WTC11 (cell line): ENCODE measurements at regions not wholly inside any gene's neighbourhood (a gene's known extent, or its start where the extent isn't known, plus 50 kb on each side); places are given as distances from the start of the nearest gene placed in this dataset.

Source experiments
- ATAC-seq: fragments of 200-7000 bp; cut with Tn5 transposase; 2 replicates; pipeline ENCODE4 v1.10.0; 2021; ENCODE audit warnings: mild to moderate bottlenecking, moderate library complexity
- CTCF ChIA-PET: fragments of 300-600 bp; sonication (Branson Sonifier 250); formaldehyde crosslinking; loops from one replicate; lab custom pipeline; 2021; ENCODE audit warnings: antibody characterized with exemption; lab: Charles Lee
- POLR2A ChIA-PET: fragments of 350-600 bp; sonication (Branson Sonifier 250); formaldehyde crosslinking; loops from one replicate; lab custom pipeline; 2021; ENCODE audit warnings: antibody characterized with exemption; lab: Charles Lee
- DNase-seq: peaks from one replicate; pipeline ENCODE4 v3.0.0; 2021; ENCODE audit warnings: low spot score
- H3K27ac Mint-ChIP-seq: 2 replicates; pipeline ENCODE4 v1.8.0; 2021; ENCODE audit warnings: mixed read lengths
- H3K27me3 Mint-ChIP-seq: 2 replicates; pipeline ENCODE4 v1.8.0; 2021; ENCODE audit warnings: low read depth, mild to moderate bottlenecking, moderate library complexity, mixed read lengths
- H3K36me3 Mint-ChIP-seq: 2 replicates; pipeline ENCODE4 v1.8.0; 2021; ENCODE audit warnings: mixed read lengths
- H3K4me1 Mint-ChIP-seq: 2 replicates; pipeline ENCODE4 v1.8.0; 2022; ENCODE audit warnings: mixed read lengths
- H3K4me3 Mint-ChIP-seq: 2 replicates; pipeline ENCODE4 v1.8.0; 2021; ENCODE audit warnings: mild to moderate bottlenecking, moderate library complexity, mixed read lengths
- H3K9me3 Mint-ChIP-seq: 2 replicates; pipeline ENCODE4 v1.8.0; 2021; ENCODE audit warnings: mixed read lengths
- AR ChIP-seq: fragments of 250-450 bp; sonication (Bioruptor Pico); IDR thresholded peaks from 2 replicates; pipeline ENCODE4 v1.9.0; 2021; ENCODE audit warnings: mild to moderate bottlenecking
- ATF1 ChIP-seq: sonication (generic); formaldehyde crosslinking; IDR thresholded peaks from 2 replicates; pipeline ENCODE4 v1.8.1; 2023; ENCODE audit warnings: mild to moderate bottlenecking, moderate library complexity, missing genetic modification reagents
- E2F5 ChIP-seq: sonication (generic); formaldehyde crosslinking; IDR thresholded peaks from 2 replicates; pipeline ENCODE4 v1.8.1; 2022; ENCODE audit warnings: mild to moderate bottlenecking, moderate library complexity, missing genetic modification reagents
- ERG ChIP-seq: fragments of 250-450 bp; sonication (Bioruptor Pico); IDR thresholded peaks from 2 replicates; pipeline ENCODE4 v1.8.0; 2021; ENCODE audit warnings: mild to moderate bottlenecking
- ETV6 ChIP-seq: sonication (generic); formaldehyde crosslinking; IDR thresholded peaks from 2 replicates; pipeline ENCODE4 v1.8.1; 2022; ENCODE audit warnings: mild to moderate bottlenecking, missing genetic modification reagents
- FOXP1 ChIP-seq: sonication (generic); formaldehyde crosslinking; IDR thresholded peaks from 2 replicates; pipeline ENCODE4 v1.8.0; 2022; ENCODE audit warnings: missing genetic modification reagents, mild to moderate bottlenecking, moderate library complexity, borderline replicate concordance
- GRHL2 ChIP-seq: fragments of 250-450 bp; sonication (Bioruptor Pico); IDR thresholded peaks from 2 replicates; pipeline ENCODE4 v1.8.0; 2022; ENCODE audit warnings: mild to moderate bottlenecking, moderate library complexity; ENCODE audit not compliant: insufficient replicate concordance, severe bottlenecking
- GTF2I ChIP-seq: fragments of 250-450 bp; sonication (Bioruptor Pico); conservative IDR thresholded peaks from 2 replicates; pipeline ENCODE4 v1.4.0; 2021; ENCODE audit warnings: mild to moderate bottlenecking
- HMGA2 ChIP-seq: fragments of 250-450 bp; sonication (Bioruptor Pico); IDR thresholded peaks from 2 replicates; pipeline ENCODE4 v1.4.0; 2021; ENCODE audit warnings: mild to moderate bottlenecking, moderate library complexity
- IRF2 ChIP-seq: sonication (generic); formaldehyde crosslinking; IDR thresholded peaks from 2 replicates; pipeline ENCODE4 v1.8.0; 2022; ENCODE audit warnings: low read depth, missing genetic modification reagents, borderline replicate concordance
- NR3C1 ChIP-seq: sonication (generic); formaldehyde crosslinking; conservative IDR thresholded peaks from 2 replicates; pipeline ENCODE4 v1.8.1; 2023; ENCODE audit warnings: low read depth, mild to moderate bottlenecking, missing genetic modification reagents
- OVOL2 ChIP-seq: fragments of 250-450 bp; sonication (Bioruptor Pico); IDR thresholded peaks from 2 replicates; pipeline ENCODE4 v1.9.0; 2021; ENCODE audit warnings: mild to moderate bottlenecking, borderline replicate concordance
- PRDM15 ChIP-seq: sonication (generic); formaldehyde crosslinking; IDR thresholded peaks from 2 replicates; pipeline ENCODE4 v1.8.0; 2022; ENCODE audit warnings: missing genetic modification reagents
- PRRX2 ChIP-seq: fragments of 250-450 bp; sonication (Bioruptor Pico); IDR thresholded peaks from 2 replicates; pipeline ENCODE4 v1.8.0; 2021; ENCODE audit warnings: mild to moderate bottlenecking
- SP1 ChIP-seq: sonication (generic); formaldehyde crosslinking; conservative IDR thresholded peaks from 2 replicates; pipeline ENCODE4 v1.8.1; 2022; ENCODE audit warnings: missing genetic modification reagents
- TP53 ChIP-seq: sonication (generic); formaldehyde crosslinking; IDR thresholded peaks from 2 replicates; pipeline ENCODE4 v1.8.1; 2023; ENCODE audit warnings: mild to moderate bottlenecking, missing genetic modification reagents
- USF2 ChIP-seq: sonication (generic); formaldehyde crosslinking; IDR thresholded peaks from 2 replicates; pipeline ENCODE4 v1.8.1; 2023; ENCODE audit warnings: mild to moderate bottlenecking, missing genetic modification reagents, moderate library complexity
- ZNF219 ChIP-seq: sonication (generic); formaldehyde crosslinking; IDR thresholded peaks from 2 replicates; pipeline ENCODE4 v1.8.0; 2023; ENCODE audit warnings: missing genetic modification reagents, mild to moderate bottlenecking, borderline replicate concordance
- ZNF396 ChIP-seq: fragments of 250-450 bp; sonication (Bioruptor Pico); IDR thresholded peaks from 2 replicates; pipeline ENCODE4 v1.8.0; 2021; ENCODE audit warnings: mild to moderate bottlenecking, moderate library complexity, borderline replicate concordance
- ZNF416 ChIP-seq: fragments of 250-450 bp; sonication (Bioruptor Pico); IDR thresholded peaks from 2 replicates; pipeline ENCODE4 v1.9.0; 2021; ENCODE audit warnings: mild to moderate bottlenecking, inconsistent platforms
- ZNF671 ChIP-seq: fragments of 250-450 bp; sonication (Bioruptor Pico); IDR thresholded peaks from 2 replicates; pipeline ENCODE4 v1.8.0; 2021; ENCODE audit warnings: mild to moderate bottlenecking
- TF ChIP-seq, protein P1 (sequence below): sonication (generic); formaldehyde crosslinking; IDR thresholded peaks from 2 replicates; pipeline ENCODE4 v1.8.0; 2023; ENCODE audit warnings: missing genetic modification reagents
- TF ChIP-seq, protein P2 (sequence below): sonication (generic); formaldehyde crosslinking; conservative IDR thresholded peaks from 2 replicates; pipeline ENCODE4 v1.8.1; 2022; ENCODE audit warnings: mild to moderate bottlenecking, missing genetic modification reagents
- TF ChIP-seq, protein P3 (sequence below): fragments of 200-600 bp; IDR thresholded peaks from 2 replicates; pipeline ENCODE4 v1.8.0; 2022; ENCODE audit warnings: antibody characterized with exemption

GRCh38 chr2:224241812-224242211 lies 160.1 kb downstream of the FAM124B start:
- H3K9me3 Mint-ChIP-seq: no peaks in the 10 kb centered on the region
- DNase-seq: no peak
- no peak for TF ChIP-seq TP53 (CRISPR knock-in tag)
- TF ChIP-seq ETV6: no peak
- no peak for TF ChIP-seq ZNF671 (CRISPR knock-in tag)
- TF ChIP-seq GRHL2 (CRISPR knock-in tag): no peak
- no peak for TF ChIP-seq HMGA2 (CRISPR knock-in tag)
- TF ChIP-seq ZNF219 (CRISPR knock-in tag): no peak
- no peak for TF ChIP-seq NR3C1
- no peak for TF ChIP-seq SP1 (CRISPR knock-in tag)
- no peak for TF ChIP-seq PRRX2 (CRISPR knock-in tag)
- TF ChIP-seq, protein P1, sequence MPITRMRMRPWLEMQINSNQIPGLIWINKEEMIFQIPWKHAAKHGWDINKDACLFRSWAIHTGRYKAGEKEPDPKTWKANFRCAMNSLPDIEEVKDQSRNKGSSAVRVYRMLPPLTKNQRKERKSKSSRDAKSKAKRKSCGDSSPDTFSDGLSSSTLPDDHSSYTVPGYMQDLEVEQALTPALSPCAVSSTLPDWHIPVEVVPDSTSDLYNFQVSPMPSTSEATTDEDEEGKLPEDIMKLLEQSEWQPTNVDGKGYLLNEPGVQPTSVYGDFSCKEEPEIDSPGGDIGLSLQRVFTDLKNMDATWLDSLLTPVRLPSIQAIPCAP (CRISPR knock-in tag): no peak
- TF ChIP-seq ERG: no peak
- no peak for TF ChIP-seq GTF2I
- TF ChIP-seq, protein P2, sequence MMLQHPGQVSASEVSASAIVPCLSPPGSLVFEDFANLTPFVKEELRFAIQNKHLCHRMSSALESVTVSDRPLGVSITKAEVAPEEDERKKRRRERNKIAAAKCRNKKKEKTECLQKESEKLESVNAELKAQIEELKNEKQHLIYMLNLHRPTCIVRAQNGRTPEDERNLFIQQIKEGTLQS: no peak
- no peak for TF ChIP-seq ZNF396 (CRISPR knock-in tag)

DNA sequence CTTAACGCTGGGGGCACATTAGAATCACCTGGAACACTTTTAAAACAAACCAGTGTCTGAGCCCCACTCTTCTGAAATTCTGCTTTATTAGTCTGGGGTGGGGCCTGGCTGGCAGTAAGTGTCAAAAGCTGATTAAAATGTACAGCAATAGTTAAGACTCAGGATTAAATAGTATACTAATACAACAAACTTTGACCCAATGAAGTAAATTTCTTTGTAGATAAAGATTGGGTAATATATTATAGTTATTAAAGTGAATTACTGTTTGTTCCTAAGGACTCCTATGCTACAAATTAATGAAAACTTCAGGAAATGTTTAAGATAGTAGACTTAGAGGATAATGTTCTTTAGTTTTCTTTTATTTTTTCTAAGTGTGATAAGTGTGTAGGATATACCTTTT lies 160.9 kb downstream of the FAM124B start:
- no peaks in the 10 kb centered on the region for H3K36me3 Mint-ChIP-seq
- no peak overlapping the region for H3K4me3 Mint-ChIP-seq
- no peak for ATAC-seq
- ChIA-PET POLR2A (no interaction called here), CTCF (no interaction called here)
- no peak for DNase-seq
- no peaks in the 10 kb centered on the region for H3K27me3 Mint-ChIP-seq
- peaks cover 5% of the 10 kb centered on the region for H3K9me3 Mint-ChIP-seq
- H3K4me1 Mint-ChIP-seq: no peaks in the 10 kb centered on the region
- H3K27ac Mint-ChIP-seq: no peak overlapping the region
- TF ChIP-seq, protein P3, sequence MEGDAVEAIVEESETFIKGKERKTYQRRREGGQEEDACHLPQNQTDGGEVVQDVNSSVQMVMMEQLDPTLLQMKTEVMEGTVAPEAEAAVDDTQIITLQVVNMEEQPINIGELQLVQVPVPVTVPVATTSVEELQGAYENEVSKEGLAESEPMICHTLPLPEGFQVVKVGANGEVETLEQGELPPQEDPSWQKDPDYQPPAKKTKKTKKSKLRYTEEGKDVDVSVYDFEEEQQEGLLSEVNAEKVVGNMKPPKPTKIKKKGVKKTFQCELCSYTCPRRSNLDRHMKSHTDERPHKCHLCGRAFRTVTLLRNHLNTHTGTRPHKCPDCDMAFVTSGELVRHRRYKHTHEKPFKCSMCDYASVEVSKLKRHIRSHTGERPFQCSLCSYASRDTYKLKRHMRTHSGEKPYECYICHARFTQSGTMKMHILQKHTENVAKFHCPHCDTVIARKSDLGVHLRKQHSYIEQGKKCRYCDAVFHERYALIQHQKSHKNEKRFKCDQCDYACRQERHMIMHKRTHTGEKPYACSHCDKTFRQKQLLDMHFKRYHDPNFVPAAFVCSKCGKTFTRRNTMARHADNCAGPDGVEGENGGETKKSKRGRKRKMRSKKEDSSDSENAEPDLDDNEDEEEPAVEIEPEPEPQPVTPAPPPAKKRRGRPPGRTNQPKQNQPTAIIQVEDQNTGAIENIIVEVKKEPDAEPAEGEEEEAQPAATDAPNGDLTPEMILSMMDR: no peak
- TF ChIP-seq ZNF416 (CRISPR knock-in tag) (no peak), IRF2 (CRISPR knock-in tag) (no peak), OVOL2 (CRISPR knock-in tag) (no peak), FOXP1 (CRISPR knock-in tag) (no peak), AR (CRISPR knock-in tag) (no peak), ZNF396 (CRISPR knock-in tag) (no peak), PRRX2 (CRISPR knock-in tag) (no peak), USF2 (CRISPR knock-in tag) (no peak), PRDM15 (CRISPR knock-in tag) (no peak), E2F5 (CRISPR knock-in tag) (no peak), ZNF219 (CRISPR knock-in tag) (no peak), ATF1 (no peak)
- TF ChIP-seq, protein P2: no peak

More at GRCh38 chr2:224241812-224242211, 160.1 kb downstream of the FAM124B start:
- CTCF ChIA-PET: interaction anchor here (0.6 kb wide), 1 partner anchor 43 kb away, joined by 3 read pairs; no protein-coding TSS in a partner anchor
- no peaks in the 10 kb centered on the region for H3K36me3 Mint-ChIP-seq
- H3K4me1 Mint-ChIP-seq: no peaks in the 10 kb centered on the region
- ATAC-seq: no peak
- no peak overlapping the region for H3K4me3 Mint-ChIP-seq
- POLR2A ChIA-PET: no interaction called here
- no peaks in the 10 kb centered on the region for H3K27me3 Mint-ChIP-seq
- no peak overlapping the region for H3K27ac Mint-ChIP-seq
